ACHN (cell line): ENCODE measurements at regions not wholly inside any gene's neighbourhood (a gene's known extent, or its start where the extent isn't known, plus 50 kb on each side); places are given as distances from the start of the nearest gene placed in this dataset.

ENCODE experiments used
- DNase-seq: peaks from one replicate; pipeline ENCODE4 v3.0.0-alpha.2; 2015
- in situ Hi-C: cut with HindIII; loops from 2 replicates; pipeline ENCODE4 v1.10.0; 2017; ENCODE audit warnings: low sequenced_read_pairs, low pct_ligation_motif_present, low pct_unique_long_range_greater_than_20kb

- DNase-seq: no peak
- in situ Hi-C loops: no loop called here
These were observed 141.6 kb upstream of the KBTBD8 start for GRCh38 chr3:66856533-66856932.

GRCh38 chr3:66858656-66859381, 139.3 kb upstream of the KBTBD8 start:
- no peak for DNase-seq
- in situ Hi-C loops: no loop called here

- in situ Hi-C loops: no loop called here
- peak; percentile 70 for DNase-seq
These were observed 137.3 kb upstream of the KBTBD8 start for GRCh38 chr3:66860771-66861170.

GRCh38 chr3:66863205-66864111, 134.6 kb upstream of the KBTBD8 start:
- in situ Hi-C loops: no loop called here
- DNase-seq: no peak

- no peak for DNase-seq
- in situ Hi-C loops: no loop called here
These were observed 113.4 kb upstream of the KBTBD8 start for GRCh38 chr3:66884659-66885058.

GRCh38 chr3:66885326-66886000, 112.6 kb upstream of the KBTBD8 start:
- in situ Hi-C loops: no loop called here
- DNase-seq: peak; percentile 86

- in situ Hi-C loops: no loop called here
- DNase-seq: no peak
These were observed 108.2 kb upstream of the KBTBD8 start for GRCh38 chr3:66889750-66890494.

GRCh38 chr3:66898155-66898554, 100.0 kb upstream of the KBTBD8 start:
- in situ Hi-C loops: no loop called here
- DNase-seq: no peak

GRCh38 chr3:66904336-66904735, 93.8 kb upstream of the KBTBD8 start:
- DNase-seq: no peak
- in situ Hi-C loops: no loop called here

GRCh38 chr3:66904831-66905493, 93.1 kb upstream of the KBTBD8 start:
- DNase-seq: no peak
- in situ Hi-C loops: no loop called here

- no peak for DNase-seq
- in situ Hi-C loops: no loop called here
These were observed 91.0 kb upstream of the KBTBD8 start for GRCh38 chr3:66907136-66907535.

GRCh38 chr3:66910266-66911055, 87.6 kb upstream of the KBTBD8 start:
- in situ Hi-C loops: no loop called here
- DNase-seq: no peak

- in situ Hi-C loops: no loop called here
These were observed 85.8 kb upstream of the KBTBD8 start for GRCh38 chr3:66912306-66912705.

GRCh38 chr3:66922058-66922457, 76.0 kb upstream of the KBTBD8 start:
- DNase-seq: no peak
- in situ Hi-C loops: no loop called here

More at GRCh38 chr3:66912306-66912705, 85.8 kb upstream of the KBTBD8 start:
- no peak for DNase-seq

- in situ Hi-C loops: no loop called here
- DNase-seq: no peak
These were observed 74.1 kb upstream of the KBTBD8 start for GRCh38 chr3:66923969-66924368.

- in situ Hi-C loops: no loop called here
- no peak for DNase-seq
These were observed 69.9 kb upstream of the KBTBD8 start for GRCh38 chr3:66928252-66928651.

- in situ Hi-C loops: no loop called here
These were observed 66.8 kb upstream of the KBTBD8 start for GRCh38 chr3:66931291-66931690.

More at GRCh38 chr3:66931291-66931690, 66.8 kb upstream of the KBTBD8 start:
- DNase-seq: no peak
